ENCODE measurements at regions not wholly inside any gene's neighbourhood (a gene's known extent, or its start where the extent isn't known, plus 50 kb on each side); places are given as distances from the start of the nearest gene placed in this dataset.

GRCh38 chr2:236408786-236409185 is 144.6 kb upstream of the ASB18 start:
- TF ChIP-seq CTCF (conservative IDR thresholded peaks at IDR 0.05; ENCODE audit: low read depth, low read length), result no peak
- H3K4me3 ChIP-seq (ENCODE audit: low read length), result no peak overlapping the region
- DNase-seq (ENCODE audit: low read depth), result no peak

GRCh38 chr2:236415684-236416444 is 151.7 kb upstream of the ASB18 start:
- no peak for DNase-seq (ENCODE audit: low read depth)
- no peak for TF ChIP-seq CTCF (conservative IDR thresholded peaks at IDR 0.05; ENCODE audit: low read depth, low read length)
- no peak overlapping the region for H3K4me3 ChIP-seq (ENCODE audit: low read length)

- no peak for DNase-seq (ENCODE audit: low read depth)
- no peak for TF ChIP-seq CTCF (conservative IDR thresholded peaks at IDR 0.05; ENCODE audit: low read depth, low read length)
- H3K4me3 ChIP-seq (ENCODE audit: low read length), result no peak overlapping the region
These were observed 152.5 kb upstream of the ACKR3 start for GRCh38 chr2:236417150-236417549.

- H3K4me3 ChIP-seq (ENCODE audit: low read length), result no peak overlapping the region
- no peak for TF ChIP-seq CTCF (conservative IDR thresholded peaks at IDR 0.05; ENCODE audit: low read depth, low read length)
- no peak for DNase-seq (ENCODE audit: low read depth)
These were observed 139.0 kb upstream of the ACKR3 start for GRCh38 chr2:236430584-236430983.

GRCh38 chr2:236434593-236434992 is 135.0 kb upstream of the ACKR3 start:
- H3K4me3 ChIP-seq (ENCODE audit: low read length), result no peak overlapping the region
- no peak for DNase-seq (ENCODE audit: low read depth)
- TF ChIP-seq CTCF (conservative IDR thresholded peaks at IDR 0.05; ENCODE audit: low read depth, low read length), result no peak

GRCh38 chr2:236440110-236440881 is 129.3 kb upstream of the ACKR3 start:
- TF ChIP-seq CTCF (conservative IDR thresholded peaks at IDR 0.05; ENCODE audit: low read depth, low read length), result no peak
- no peak overlapping the region for H3K4me3 ChIP-seq (ENCODE audit: low read length)
- DNase-seq (ENCODE audit: low read depth), result no peak

- no peak for DNase-seq (ENCODE audit: low read depth)
- TF ChIP-seq CTCF (conservative IDR thresholded peaks at IDR 0.05; ENCODE audit: low read depth, low read length), result no peak
- H3K4me3 ChIP-seq (ENCODE audit: low read length), result no peak overlapping the region
These were observed 125.4 kb upstream of the ACKR3 start for GRCh38 chr2:236444187-236444586.

Data from retinal pigment epithelial cell (primary cell).